GM18873 (cell line): ENCODE measurements at regions not wholly inside any gene's neighbourhood (a gene's known extent, or its start where the extent isn't known, plus 50 kb on each side); places are given as distances from the start of the nearest gene placed in this dataset.
"Not testable (repeated sequence)": the region's sequence is repeated elsewhere in the genome, so short reads cannot be mapped to it uniquely, and the experiment has no call there.

Experiments used
- ATAC-seq: cut with Tn5 transposase; IDR thresholded peaks from one replicate; pipeline ENCODE4 v1.9.1; 2021; ENCODE audit warnings: mild to moderate bottlenecking, moderate library complexity, moderate number of reproducible peaks; ENCODE audit not compliant: unreplicated experiment, low FRiP score

- ATAC-seq = no peak
Measured at GRCh38 chr6:30832864-30833263, 51.5 kb upstream of the DDR1 start.

- ATAC-seq = no peak
Measured at GRCh38 chr6:30830438-30830837, 53.9 kb upstream of the DDR1 start.

GRCh38 chr6:30829639-30830255 lies 54.6 kb upstream of the DDR1 start:
- no peak for ATAC-seq

GRCh38 chr6:30829033-30829432 lies 55.3 kb upstream of the DDR1 start:
- no peak for ATAC-seq

GRCh38 chr6:30828027-30828962 lies 56.0 kb upstream of the DDR1 start:
- no peak for ATAC-seq

- no peak for ATAC-seq
Measured at GRCh38 chr6:30826961-30827342, 57.4 kb upstream of the DDR1 start.

- ATAC-seq = no peak
Measured at GRCh38 chr6:30824698-30825097, 59.6 kb upstream of the DDR1 start.

- no peak for ATAC-seq
Measured at GRCh38 chr6:30823534-30823865, 60.8 kb upstream of the DDR1 start.

GRCh38 chr6:30821862-30822784 lies 62.2 kb upstream of the DDR1 start:
- no peak for ATAC-seq

- ATAC-seq = no peak
Measured at GRCh38 chr6:30820193-30820592, 64.1 kb upstream of the DDR1 start.

GRCh38 chr6:30819297-30819917 lies 64.9 kb upstream of the DDR1 start:
- ATAC-seq = no peak

GRCh38 chr6:30818391-30818841 lies 65.9 kb upstream of the DDR1 start:
- no peak for ATAC-seq

GRCh38 chr6:30816791-30817739 lies 67.3 kb upstream of the DDR1 start:
- ATAC-seq = no peak

- not testable (repeated sequence) for ATAC-seq
Measured at GRCh38 chr6:30816296-30816695, 68.0 kb upstream of the DDR1 start.

GRCh38 chr6:30815041-30815742 lies 69.1 kb upstream of the DDR1 start:
- not testable (repeated sequence) for ATAC-seq

GRCh38 chr6:30814146-30815040 lies 69.9 kb upstream of the DDR1 start:
- ATAC-seq = no peak

GRCh38 chr6:30813631-30814145 lies 69.3 kb upstream of the IER3 start:
- ATAC-seq = no peak
